PFSK-1 (cell line): ENCODE measurements at regions not wholly inside any gene's neighbourhood (a gene's known extent, or its start where the extent isn't known, plus 50 kb on each side); places are given as distances from the start of the nearest gene placed in this dataset.

Experiments
- POLR2AphosphoS5 ChIP-seq: IDR thresholded peaks from 2 replicates; pipeline ENCODE4 v1.6.1; 2012; ENCODE audit warnings: low read depth, mild to moderate bottlenecking, control low read depth, low read length, moderate library complexity
- REST ChIP-seq, 2 experiments: IDR thresholded peaks; 2 replicates each; pipeline versions ENCODE4 v1.6.1 to v1.8.0; 2011 to 2012; ENCODE audit warnings: low read depth in 2 of 2, low read length in 2 of 2, control low read depth in 1 of 2, inconsistent platforms in 1 of 2, mild to moderate bottlenecking in 1 of 2, moderate library complexity in 1 of 2; ENCODE audit not compliant: insufficient read depth in 1 of 2

GRCh38 chr2:183607995-183608394, 483.8 kb downstream of the NUP35 start:
- no peak for TF ChIP-seq POLR2AphosphoS5
- no peak for TF ChIP-seq REST (IDR thresholded peaks at IDR 0.05; ENCODE audit: insufficient read depth in 1 of 2, low read depth in 2 of 2, low read length in 2 of 2)
